ENCODE measurements at regions not wholly inside any gene's neighbourhood (a gene's known extent, or its start where the extent isn't known, plus 50 kb on each side); places are given as distances from the start of the nearest gene placed in this dataset.

- H3K27me3 ChIP-seq (replicated peaks; ENCODE audit: insufficient read depth, low read depth, low read length, poor library complexity): no peaks in the 10 kb centered on the region
- POLR2A ChIA-PET (ENCODE audit: low non-redundant PET): no interaction called here
- peak; percentile 41 for DNase-seq (ENCODE audit: low spot score)
- no peaks in the 10 kb centered on the region for H3K36me3 ChIP-seq (ENCODE audit: insufficient read depth, low read length, poor library complexity, severe bottlenecking)
- no peaks in the 10 kb centered on the region for H3K9me3 ChIP-seq (ENCODE audit: low read depth, low read length, poor library complexity, severe bottlenecking)
- TF ChIP-seq CTCF (conservative IDR thresholded peaks at IDR 0.05; ENCODE audit: low read depth, low read length) (no peak), EZH2 (IDR thresholded peaks at IDR 0.05; ENCODE audit: borderline replicate concordance, low read depth, low read length, poor library complexity, severe bottlenecking) (no peak)
- H3K27ac ChIP-seq (ENCODE audit: low read depth, low read length, poor library complexity, severe bottlenecking): no peak overlapping the region
- H3K4me1 ChIP-seq (ENCODE audit: insufficient read depth, low read length, poor library complexity, severe bottlenecking): peaks cover 5% of the 10 kb centered on the region
- CTCF ChIA-PET: no interaction called here
- no peak overlapping the region for H3K4me3 ChIP-seq (ENCODE audit: low read depth, low read length, poor library complexity, severe bottlenecking)
- no TSS peak for BruUV-seq (replicated peaks)
- intact Hi-C loops (cut with micrococcal nuclease; ENCODE audit: unreplicated experiment): no loop called here
Measured at GRCh38 chrX:96094616-96095015, 590.0 kb upstream of the DIAPH2 start.

GRCh38 chrX:96098471-96098870, 586.2 kb upstream of the DIAPH2 start:
- Histone ChIP-seq H3K9me3 (ENCODE audit: low read depth, low read length, poor library complexity, severe bottlenecking) (no peaks in the 10 kb centered on the region), H3K4me1 (ENCODE audit: insufficient read depth, low read length, poor library complexity, severe bottlenecking) (peaks cover 5% of the 10 kb centered on the region), H3K27me3 (replicated peaks; ENCODE audit: insufficient read depth, low read depth, low read length, poor library complexity) (no peaks in the 10 kb centered on the region), H3K36me3 (ENCODE audit: insufficient read depth, low read length, poor library complexity, severe bottlenecking) (no peaks in the 10 kb centered on the region), H3K27ac (ENCODE audit: low read depth, low read length, poor library complexity, severe bottlenecking) (no peak overlapping the region), H3K4me3 (ENCODE audit: low read depth, low read length, poor library complexity, severe bottlenecking) (no peak overlapping the region)
- intact Hi-C loops (cut with micrococcal nuclease; ENCODE audit: unreplicated experiment): no loop called here
- ChIA-PET POLR2A (ENCODE audit: low non-redundant PET) (interaction anchor here (0.6 kb wide), 1 partner anchor 43 kb away, joined by 4 read pairs; no protein-coding TSS in a partner anchor), CTCF (no interaction called here)
- BruUV-seq (replicated peaks): no TSS peak
- no peak for DNase-seq (ENCODE audit: low spot score)
- TF ChIP-seq CTCF (conservative IDR thresholded peaks at IDR 0.05; ENCODE audit: low read depth, low read length) (no peak), EZH2 (IDR thresholded peaks at IDR 0.05; ENCODE audit: borderline replicate concordance, low read depth, low read length, poor library complexity, severe bottlenecking) (no peak)

GRCh38 chrX:96102997-96103396, 581.6 kb upstream of the DIAPH2 start:
- DNase-seq (ENCODE audit: low spot score): no peak
- Histone ChIP-seq H3K27ac (ENCODE audit: low read depth, low read length, poor library complexity, severe bottlenecking) (no peak overlapping the region), H3K4me3 (ENCODE audit: low read depth, low read length, poor library complexity, severe bottlenecking) (no peak overlapping the region), H3K27me3 (replicated peaks; ENCODE audit: insufficient read depth, low read depth, low read length, poor library complexity) (no peaks in the 10 kb centered on the region), H3K9me3 (ENCODE audit: low read depth, low read length, poor library complexity, severe bottlenecking) (no peaks in the 10 kb centered on the region), H3K36me3 (ENCODE audit: insufficient read depth, low read length, poor library complexity, severe bottlenecking) (no peaks in the 10 kb centered on the region), H3K4me1 (ENCODE audit: insufficient read depth, low read length, poor library complexity, severe bottlenecking) (no peaks in the 10 kb centered on the region)
- intact Hi-C loops (cut with micrococcal nuclease; ENCODE audit: unreplicated experiment): no loop called here
- BruUV-seq (replicated peaks): no TSS peak
- no peak for TF ChIP-seq EZH2 (IDR thresholded peaks at IDR 0.05; ENCODE audit: borderline replicate concordance, low read depth, low read length, poor library complexity, severe bottlenecking)
- TF ChIP-seq CTCF (conservative IDR thresholded peaks at IDR 0.05; ENCODE audit: low read depth, low read length): no peak
- ChIA-PET CTCF (no interaction called here), POLR2A (ENCODE audit: low non-redundant PET) (no interaction called here)

Measured in A673 (cell line).